K562 (cell line): ENCODE measurements at regions not wholly inside any gene's neighbourhood (a gene's known extent, or its start where the extent isn't known, plus 50 kb on each side); places are given as distances from the start of the nearest gene placed in this dataset.
"Not testable (repeated sequence)": the region's sequence is repeated elsewhere in the genome, so short reads cannot be mapped to it uniquely, and the experiment has no call there.

Source experiments
- CTCF ChIP-seq, 3 experiments: IDR thresholded peaks in 2 of 3; conservative IDR thresholded peaks in 1 of 3; 2 replicates each; pipeline ENCODE4 v1.5.1; 2011 to 2012; ENCODE audit warnings: low read length in 3 of 3, mild to moderate bottlenecking in 3 of 3, control low read depth in 2 of 3, improper control_type of control experiment in 1 of 3, inconsistent platforms in 1 of 3, low read depth in 1 of 3, mixed read lengths in 1 of 3, moderate library complexity in 1 of 3; ENCODE audit not compliant: insufficient read depth in 2 of 3
- EGR1 ChIP-seq: fragments of 450-650 bp; conservative IDR thresholded peaks from 2 replicates; pipeline ENCODE4 v1.6.1; 2017; ENCODE audit warnings: mild to moderate bottlenecking
- EZH2 ChIP-seq: IDR thresholded peaks from 2 replicates; pipeline ENCODE4 v1.6.1; 2012; ENCODE audit warnings: low read depth, mild to moderate bottlenecking, inconsistent platforms, low read length, borderline replicate concordance
- HDAC8 ChIP-seq: fragments of 450-650 bp; IDR thresholded peaks from 2 replicates; pipeline ENCODE4 v1.6.1; 2016; ENCODE audit warnings: mild to moderate bottlenecking, missing genetic modification characterization, moderate library complexity, missing compliant biosample characterization
- LCOR ChIP-seq: sonication (generic); formaldehyde crosslinking; IDR thresholded peaks from 2 replicates; pipeline ENCODE4 v1.8.0; 2022; ENCODE audit warnings: mild to moderate bottlenecking, missing genetic modification reagents
- POLR2AphosphoS2 ChIP-seq: IDR thresholded peaks from 2 replicates; pipeline ENCODE4 v1.6.1; 2012; ENCODE audit warnings: low read length, improper control_type of control experiment
- REST ChIP-seq, 2 experiments: fragments of 450-650 bp; formaldehyde crosslinking in 1 of 2; IDR thresholded peaks; 2 replicates each; pipeline versions ENCODE4 v1.4.0 to v1.6.1; 2014 to 2020; ENCODE audit warnings: mild to moderate bottlenecking in 2 of 2, borderline replicate concordance in 1 of 2, low read depth in 1 of 2
- ZNF197 ChIP-seq: fragments of 200-800 bp; sonication (Bioruptor generic); IDR thresholded peaks from 2 replicates; pipeline ENCODE4 v1.6.1; 2016; ENCODE audit warnings: low read depth, missing genetic modification characterization, missing compliant biosample characterization
- ZNF263 ChIP-seq: sonication (generic); formaldehyde crosslinking; IDR thresholded peaks from 2 replicates; pipeline ENCODE4 v1.8.0; 2022; ENCODE audit warnings: mild to moderate bottlenecking, missing genetic modification reagents, borderline replicate concordance

- not testable (repeated sequence) for TF ChIP-seq HDAC8; ZNF263 (CRISPR knock-in tag); ZNF197 (CRISPR knock-in tag); CTCF (IDR thresholded peaks at IDR 0.05 in 2 of 3, conservative IDR thresholded peaks at IDR 0.05 in 1 of 3; ENCODE audit: insufficient read depth in 2 of 3, low read depth in 1 of 3, low read length in 3 of 3); EZH2; LCOR (CRISPR knock-in tag); REST (IDR thresholded peaks at IDR 0.05; ENCODE audit: borderline replicate concordance); REST (CRISPR knock-in tag; IDR thresholded peaks at IDR 0.05; ENCODE audit: low read depth); EGR1; POLR2AphosphoS2
Measured at GRCh38 chr2:90288396-90288795, 1596.9 kb downstream of the RPIA start.
